Peyer's patch (tissue), 4 donors: ENCODE measurements at regions not wholly inside any gene's neighbourhood (a gene's known extent, or its start where the extent isn't known, plus 50 kb on each side); places are given as distances from the start of the nearest gene placed in this dataset.

ENCODE experiments used
- CTCF ChIP-seq, 6 experiments: fragments of 450-650 bp in 4 of 6; fragments of 200-600 bp in 2 of 6; sonication (generic) in 1 of 6; IDR thresholded peaks; one replicate each; pipeline ENCODE4 v1.5.1; 2017 to 2019; ENCODE audit warnings: antibody characterized with exemption in 6 of 6, mild to moderate bottlenecking in 3 of 6, moderate library complexity in 1 of 6
- POLR2A ChIP-seq, 2 donors: fragments of 450-650 bp; IDR thresholded peaks; one replicate each; pipeline ENCODE4 v1.5.1; 2017; ENCODE audit warnings: antibody characterized with exemption in 2 of 2, mild to moderate bottlenecking in 2 of 2, moderate library complexity in 2 of 2

DNA sequence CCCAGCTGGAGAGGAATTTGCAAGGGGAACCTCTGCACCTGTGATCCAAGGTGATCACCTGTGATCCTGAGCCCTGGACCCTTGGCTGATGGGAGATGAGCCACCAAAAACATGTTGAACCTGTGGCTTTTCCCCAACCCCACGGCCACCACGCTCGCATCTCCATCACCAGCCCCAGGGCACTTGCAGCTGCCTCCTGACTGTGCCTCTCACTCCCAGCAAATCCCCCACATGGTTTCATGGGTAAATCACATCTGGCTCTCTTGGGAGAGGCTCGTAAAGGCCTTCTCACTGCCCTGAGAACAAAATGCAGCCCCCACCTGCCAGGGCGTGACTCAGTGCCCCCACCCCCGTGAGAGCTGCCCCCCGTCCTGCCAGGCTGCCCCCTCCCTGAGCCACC is 76.0 kb downstream of the RFLNA start:
- TF ChIP-seq CTCF (IDR thresholded peaks at IDR 0.05) (no peak), POLR2A (IDR thresholded peaks at IDR 0.05) (no peak)
